ENCODE measurements at regions not wholly inside any gene's neighbourhood (a gene's known extent, or its start where the extent isn't known, plus 50 kb on each side); places are given as distances from the start of the nearest gene placed in this dataset.

GRCh38 chr5:66306844-66307315, 162.8 kb downstream of the SREK1 start:
- DNase-seq, result no peak

DNA sequence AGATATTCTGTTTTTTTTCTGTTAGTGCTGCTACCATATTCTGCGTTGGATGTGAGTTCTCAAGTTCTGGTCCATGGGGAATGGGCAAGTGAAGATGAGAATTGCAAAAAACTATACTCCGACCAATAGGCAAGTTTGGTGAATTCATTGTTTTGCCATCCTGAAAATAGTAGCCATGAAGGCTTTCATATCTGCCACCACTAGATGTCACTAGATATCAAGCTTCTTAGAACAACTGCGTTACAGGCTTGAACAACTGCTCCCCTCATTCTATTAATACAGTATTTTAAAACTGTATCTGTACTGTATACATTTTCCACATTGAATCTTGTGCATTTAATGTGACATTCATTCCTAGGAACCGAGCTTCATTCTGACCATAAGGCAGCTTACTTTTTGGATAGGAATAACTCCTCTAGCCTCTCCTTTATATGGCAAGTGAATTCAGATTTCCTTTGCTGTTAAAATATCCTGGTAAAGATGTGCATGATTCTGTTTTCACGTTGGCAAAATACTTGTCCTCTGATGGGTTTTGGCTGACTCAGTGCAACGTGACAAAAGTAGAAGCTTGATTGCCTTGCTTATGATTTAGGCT, 163.6 kb downstream of the SREK1 start:
- DNase-seq, result no peak

DNA sequence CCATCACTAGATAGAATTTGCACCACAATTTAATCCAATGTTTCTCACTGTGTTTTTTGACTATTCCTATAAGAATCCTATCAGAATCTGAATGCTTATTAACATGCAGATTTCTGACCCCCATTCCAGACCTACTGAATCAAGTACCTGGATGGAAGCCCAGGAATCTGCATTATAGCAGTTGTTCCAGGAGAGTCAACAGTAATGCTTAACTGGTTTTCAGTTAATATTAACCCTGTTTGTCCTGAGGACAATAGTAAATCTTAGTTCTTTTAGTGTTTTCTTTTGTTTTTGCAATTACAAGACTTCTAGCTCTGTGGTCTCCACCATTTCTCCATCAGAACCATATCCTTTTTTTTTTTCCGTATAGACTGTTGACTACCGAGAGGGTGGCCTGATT, 168.2 kb downstream of the SREK1 start:
- DNase-seq, result no peak

GRCh38 chr5:66315784-66316183, 171.7 kb downstream of the SREK1 start:
- no peak for DNase-seq

GRCh38 chr5:66322786-66323528, 178.9 kb downstream of the SREK1 start:
- no peak for DNase-seq

- DNase-seq, result no peak
These were observed 179.4 kb downstream of the SREK1 start for GRCh38 chr5:66323529-66323895.

GRCh38 chr5:66324357-66324756, 180.3 kb downstream of the SREK1 start:
- no peak for DNase-seq

DNA sequence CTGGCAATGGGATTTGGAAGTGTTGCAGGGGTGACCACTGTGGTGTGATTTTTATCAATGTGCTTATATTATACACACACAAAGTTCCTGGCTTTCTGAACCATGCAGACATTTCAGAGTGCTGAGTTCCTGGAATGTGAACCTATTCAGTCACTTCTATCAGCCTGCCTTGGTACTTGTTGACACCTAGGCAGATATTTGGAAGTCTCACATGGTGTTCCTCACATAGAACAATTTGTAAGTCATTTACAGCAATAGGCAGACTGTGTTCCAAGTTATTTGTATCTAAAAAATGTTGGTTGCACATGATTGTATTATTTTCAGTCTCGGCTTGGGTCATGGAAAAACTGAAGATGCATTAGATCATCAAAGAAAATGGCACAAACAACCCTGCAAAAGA, 182.2 kb downstream of the SREK1 start:
- DNase-seq, result no peak

- DNase-seq, result no peak
These were observed 182.9 kb downstream of the SREK1 start for GRCh38 chr5:66327008-66327407.

DNA sequence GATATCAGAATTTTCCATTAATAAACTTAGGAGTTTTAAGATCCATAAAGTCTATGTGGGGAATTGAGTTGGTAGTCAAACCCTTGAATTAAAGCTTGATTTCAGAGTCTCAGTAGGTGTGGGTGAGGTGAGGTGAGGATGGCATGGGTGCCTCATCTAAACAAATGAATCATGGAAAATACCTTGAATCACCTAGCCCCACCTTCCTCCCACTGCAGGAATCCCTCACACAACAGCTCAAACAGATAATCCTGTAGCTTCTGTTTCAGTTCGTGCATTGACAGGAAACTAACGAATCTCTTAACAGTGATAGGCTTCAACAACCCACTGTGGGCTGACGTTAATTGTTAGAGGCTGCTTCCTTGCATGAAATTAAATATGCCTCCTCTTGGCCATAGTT, 185.0 kb downstream of the SREK1 start:
- peak; percentile 22 for DNase-seq

DNA sequence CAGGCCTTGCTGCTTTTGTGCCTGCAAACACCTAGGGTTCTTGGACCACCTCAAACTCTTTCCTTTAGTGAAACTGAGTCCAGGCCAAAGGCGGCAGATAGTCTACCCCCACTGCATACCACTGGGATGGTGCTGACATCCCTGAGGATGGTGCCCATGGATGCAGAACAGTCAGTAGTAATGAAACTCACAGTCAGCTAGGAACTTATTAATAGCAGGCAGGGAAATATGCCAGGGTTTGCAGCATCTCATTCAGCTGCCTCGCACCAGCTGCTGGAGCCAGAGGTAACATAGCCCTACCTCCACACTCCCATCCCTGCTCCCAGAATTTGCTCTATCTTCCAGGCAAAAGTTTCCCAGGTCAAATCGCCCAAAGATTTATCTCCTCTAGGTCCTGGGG, 189.1 kb downstream of the SREK1 start:
- DNase-seq, result no peak

DNA sequence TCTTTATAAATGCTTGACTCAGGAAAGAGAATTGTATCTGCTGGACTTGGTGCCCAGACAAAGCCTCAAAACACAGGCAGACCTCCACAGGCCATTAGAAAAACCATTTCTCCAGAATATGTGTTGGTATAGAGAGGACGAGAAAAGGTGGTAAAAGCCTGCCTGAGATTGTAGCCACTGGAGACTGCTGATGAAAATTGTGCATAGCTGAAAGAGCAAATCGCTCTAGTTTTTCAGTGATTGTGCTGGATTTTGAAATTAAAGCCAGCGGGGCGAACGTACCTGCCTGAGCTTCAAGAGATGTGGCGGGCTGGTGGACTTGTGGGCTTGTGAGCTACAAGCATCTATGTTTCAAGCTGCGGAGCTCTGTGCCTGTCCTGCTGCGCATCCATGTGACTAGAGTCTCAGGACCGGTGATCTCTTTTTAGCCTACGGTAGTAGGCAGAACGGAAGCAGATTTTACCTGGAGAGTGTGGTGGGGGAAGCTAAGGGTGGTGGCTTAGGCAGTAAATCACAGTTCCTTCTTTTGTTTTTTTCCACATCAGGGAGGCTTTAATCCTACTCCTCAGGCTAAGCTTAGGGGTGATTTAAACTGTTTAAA, 193.6 kb downstream of the SREK1 start:
- no peak for DNase-seq

DNA sequence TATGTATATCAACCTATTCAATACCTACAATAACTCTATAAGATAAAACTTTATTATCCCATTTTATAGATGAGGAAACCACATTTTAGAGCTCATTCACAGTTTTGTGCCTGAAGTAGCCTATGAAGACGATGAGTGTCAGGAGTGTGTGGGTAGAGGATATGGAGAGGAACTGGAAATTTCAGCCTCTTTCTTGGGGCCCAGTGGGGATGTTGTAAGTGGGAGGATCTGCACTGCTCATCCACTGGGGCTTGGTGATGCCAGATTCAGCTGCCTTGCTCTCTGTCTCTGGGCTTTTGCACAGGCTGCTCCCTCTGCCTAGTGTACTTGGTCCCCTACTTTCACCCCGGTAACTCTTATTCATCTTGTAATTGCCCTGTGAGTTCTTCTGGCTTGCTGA, 194.7 kb downstream of the SREK1 start:
- DNase-seq, result no peak

DNA sequence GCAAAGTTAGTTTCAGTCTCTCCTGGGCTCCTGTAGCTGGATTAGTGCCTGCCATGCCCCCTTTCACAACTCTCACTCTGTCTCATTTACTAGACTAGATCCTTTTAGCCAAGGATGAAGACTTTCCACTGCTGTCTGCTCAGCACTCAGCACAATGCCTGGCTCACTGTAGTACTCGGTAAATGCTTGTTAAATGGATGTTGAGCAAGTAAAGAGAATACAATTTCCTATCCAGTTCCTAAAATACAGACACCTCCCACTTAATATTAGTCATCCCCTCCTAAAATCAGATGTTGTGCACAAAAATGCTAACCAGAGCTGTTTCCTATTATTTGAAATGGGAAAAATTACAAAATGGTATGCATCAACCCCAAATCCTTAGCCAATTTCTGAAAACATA, 195.8 kb downstream of the SREK1 start:
- no peak for DNase-seq

DNA sequence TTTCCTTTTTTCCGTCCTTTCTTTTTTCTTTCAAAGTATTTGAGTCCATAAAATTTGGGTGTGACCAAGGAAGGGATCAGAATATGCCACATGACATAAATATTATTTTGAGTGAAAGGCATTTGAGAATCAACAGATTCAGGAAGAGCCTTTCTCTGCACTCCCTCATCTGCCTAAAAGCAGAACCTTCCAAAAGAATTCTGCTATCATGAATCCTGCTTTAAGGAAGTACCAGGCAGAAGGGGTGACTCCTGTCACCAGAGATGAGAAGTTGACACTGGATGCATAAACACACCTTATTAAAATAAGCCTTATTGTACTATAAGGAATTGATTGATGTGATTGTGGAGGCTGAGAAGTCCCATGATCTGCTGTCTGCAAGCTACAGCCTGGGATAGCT, 196.7 kb downstream of the SREK1 start:
- DNase-seq, result no peak

- no peak for DNase-seq
These were observed 198.3 kb downstream of the SREK1 start for GRCh38 chr5:66342341-66342880.

DNA sequence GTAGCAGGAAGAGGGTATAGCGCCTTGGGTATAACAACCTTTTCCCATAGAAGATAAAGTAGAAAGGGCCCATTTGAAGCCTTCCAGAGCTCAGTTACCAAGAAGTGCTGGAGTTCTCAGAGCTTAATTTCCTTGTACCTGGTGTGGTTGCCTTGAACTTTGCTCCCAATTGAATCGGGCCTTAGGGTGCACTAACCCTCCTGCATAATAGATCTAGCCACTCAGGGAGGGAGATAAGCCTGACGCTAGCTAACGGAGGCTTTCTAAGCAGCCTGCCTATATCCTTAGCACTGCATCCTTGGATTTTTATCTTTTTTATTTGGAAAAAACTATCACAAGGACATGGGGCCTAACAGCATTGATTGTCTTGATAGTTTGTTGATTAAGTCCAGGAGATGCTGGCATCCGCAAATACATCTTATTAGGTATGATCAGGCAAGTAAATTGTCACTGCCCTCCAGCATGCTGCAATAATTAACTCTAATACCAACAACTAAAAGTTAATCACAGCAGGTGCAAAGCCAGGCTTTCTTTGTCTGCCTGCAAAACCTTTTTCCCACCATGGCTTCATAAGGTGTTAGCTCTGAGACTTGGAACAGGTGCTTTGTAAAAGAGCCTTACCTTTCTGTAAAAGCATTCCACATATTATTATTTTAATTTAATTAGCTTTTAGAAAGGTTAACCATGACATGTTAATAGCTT, 199.4 kb downstream of the SREK1 start:
- DNase-seq, result no peak

DNA sequence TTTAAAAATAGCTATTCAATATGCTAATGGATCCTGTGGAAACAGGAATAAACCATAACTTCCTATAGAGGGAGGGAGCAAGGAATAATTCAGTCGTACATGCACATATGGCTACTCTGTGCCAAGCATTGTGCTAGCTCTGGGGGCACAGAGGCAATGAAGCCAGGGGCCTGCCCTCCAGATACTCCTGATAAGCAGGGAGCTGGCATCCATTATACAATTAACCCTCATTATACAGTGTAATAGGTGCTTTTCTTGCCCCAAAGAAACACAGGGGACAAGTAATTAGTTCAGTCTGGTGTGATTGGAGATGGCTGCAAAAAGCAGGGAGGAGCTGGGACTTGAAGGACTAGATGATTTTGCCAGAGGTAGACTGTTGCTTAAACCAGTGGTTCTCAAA, 200.4 kb downstream of the SREK1 start:
- no peak for DNase-seq

DNA sequence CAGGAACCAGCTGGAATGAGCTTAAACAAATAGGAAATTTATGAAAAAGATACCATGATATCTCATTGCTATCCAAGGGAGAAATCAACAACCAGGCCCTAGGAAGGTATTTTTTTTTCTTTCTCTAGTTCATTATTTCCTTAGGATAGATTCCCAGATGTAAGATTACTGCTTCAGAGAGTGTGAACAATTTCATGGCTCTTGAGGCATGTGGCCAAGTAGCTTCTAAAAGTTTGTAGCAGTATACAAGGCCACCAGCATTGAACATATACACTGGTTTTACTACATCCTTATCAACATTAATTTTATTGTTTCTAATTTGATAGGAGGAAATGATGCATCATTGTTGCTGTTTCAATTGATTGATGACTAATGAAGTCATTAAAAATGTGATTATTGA, 201.2 kb downstream of the SREK1 start:
- DNase-seq, result no peak

DNA sequence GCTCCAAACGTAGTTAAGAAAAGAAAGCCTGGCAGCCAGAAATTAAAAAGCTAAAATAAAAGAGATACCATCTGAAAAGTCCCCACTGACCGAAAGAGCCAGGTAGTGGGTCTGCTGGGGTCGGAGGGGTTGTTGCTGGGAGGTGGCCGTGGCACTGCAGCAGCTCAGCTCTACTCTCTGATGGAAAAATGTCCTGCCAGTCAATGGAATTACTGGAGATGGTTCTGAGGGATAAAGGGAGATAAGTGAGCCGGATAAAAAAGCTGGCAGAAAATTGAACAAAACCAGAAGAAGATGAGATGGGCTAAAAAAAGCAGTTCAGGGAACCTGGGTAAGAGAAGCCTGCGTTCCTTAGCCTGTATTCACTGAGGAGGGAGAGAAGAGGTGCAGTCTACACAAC, 202.8 kb downstream of the SREK1 start:
- no peak for DNase-seq

DNA sequence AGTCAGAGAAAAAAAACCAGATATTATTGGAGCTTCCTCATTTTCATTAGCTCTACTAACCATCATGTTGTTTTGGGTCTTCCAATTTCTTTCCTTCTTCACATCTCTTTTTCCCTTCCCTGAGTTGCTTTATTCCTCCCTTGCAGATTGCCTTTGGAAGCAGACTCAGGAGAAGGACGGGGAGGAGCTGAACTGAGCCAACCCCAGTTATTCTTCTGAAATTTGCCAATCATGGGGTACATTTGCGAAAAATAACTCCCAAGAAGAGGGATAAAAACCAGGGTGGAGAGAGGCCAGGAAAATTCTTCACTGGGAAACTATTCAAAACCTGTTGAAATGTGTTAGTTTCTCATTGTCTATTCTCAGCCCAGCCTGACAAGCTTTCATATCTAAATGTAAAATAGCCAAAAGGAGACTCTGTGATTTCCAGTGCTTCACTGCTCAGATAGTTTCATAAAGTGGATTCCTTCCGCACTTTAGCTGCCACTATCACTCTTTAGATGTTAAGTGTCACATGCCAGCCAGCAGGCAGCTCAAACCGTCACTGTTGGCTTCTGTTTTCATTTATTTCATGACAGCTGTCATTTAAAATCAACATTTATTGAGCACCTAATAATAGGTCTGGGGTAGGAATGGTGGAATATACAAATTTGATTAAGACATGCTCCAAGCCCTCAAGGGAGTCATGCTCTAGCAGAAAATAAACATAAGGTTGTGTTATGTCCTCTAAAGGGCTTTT, 204.5 kb downstream of the SREK1 start:
- DNase-seq, result no peak

DNA sequence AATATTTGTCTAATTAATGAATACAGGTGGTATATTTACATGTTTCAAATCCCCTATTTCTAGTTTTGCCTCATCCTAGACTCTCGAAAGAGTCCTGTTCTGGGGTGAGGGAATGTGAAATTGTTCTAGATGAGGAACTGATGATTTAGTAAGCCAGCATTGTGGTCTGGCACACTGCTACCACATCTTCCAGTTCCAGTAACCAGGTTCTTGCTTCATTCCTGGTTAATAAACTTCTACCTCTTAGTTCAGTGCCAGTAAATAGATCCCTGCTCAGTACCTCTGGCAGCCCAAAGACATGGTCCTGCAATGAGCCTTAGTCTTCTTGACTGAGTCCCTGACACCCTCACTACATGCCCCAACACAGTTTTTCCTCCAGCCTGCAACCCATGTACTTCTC, 207.7 kb downstream of the SREK1 start:
- no peak for DNase-seq

DNA sequence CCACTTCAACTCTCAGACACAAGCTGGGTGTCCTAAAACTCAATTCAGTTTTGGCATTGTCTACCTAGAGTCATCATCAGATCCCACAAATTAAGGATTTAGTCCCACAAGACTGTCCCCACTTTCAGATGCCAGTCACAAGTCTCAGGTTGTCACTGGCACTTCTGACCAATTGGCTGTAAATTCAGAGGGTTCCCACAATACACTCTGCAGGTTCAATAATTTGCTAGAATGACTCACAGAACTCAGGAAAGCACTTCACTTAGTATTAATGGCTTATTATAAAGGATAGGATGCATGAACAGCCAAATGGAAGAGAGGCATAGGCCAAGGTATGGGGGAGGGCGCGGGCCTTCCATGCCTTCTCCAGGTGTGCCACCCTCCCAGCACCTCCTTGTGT, 209.1 kb downstream of the SREK1 start:
- DNase-seq, result no peak

Data from stimulated activated CD4-positive, alpha-beta T cell treated with anti-CD3 and anti-CD28 coated beads, Interleukin-15, amount 100 ng/mL, for 24 hours (primary cell).